HEK293 (cell line): ENCODE measurements at regions not wholly inside any gene's neighbourhood (a gene's known extent, or its start where the extent isn't known, plus 50 kb on each side); places are given as distances from the start of the nearest gene placed in this dataset.

ENCODE experiments used
- CTCF ChIA-PET: fragments of 350-600 bp; formaldehyde crosslinking; extraction: SDS; loops from one replicate; lab custom pipeline; 2021; ENCODE audit warnings: antibody characterized with exemption; lab: Yijun Ruan, JAX
- POLR2A ChIA-PET: fragments of 300-600 bp; formaldehyde crosslinking; extraction: SDS; loops from one replicate; lab custom pipeline; 2020; ENCODE audit warnings: antibody characterized with exemption, inconsistent platforms; lab: Yijun Ruan, JAX
- H3K27ac ChIP-seq: fragments of 200-500 bp; sonication (Bioruptor generic); 2 replicates; pipeline ENCODE4 v1.5.1; 2014; ENCODE audit warnings: low read depth, low read length, control low read depth, inconsistent platforms; ENCODE audit errors: extremely low read depth
- H3K36me3 ChIP-seq, 2 experiments: fragments of 200-500 bp in 1 of 2; sonication (Bioruptor generic) in 1 of 2; 1 replicate in 1 of 2; 2 replicates in 1 of 2; pipeline ENCODE4 v1.5.1; 2014 to 2017; ENCODE audit warnings: inconsistent platforms in 2 of 2, low read length in 2 of 2; ENCODE audit not compliant: control insufficient read depth in 2 of 2, insufficient read depth in 1 of 2
- H3K4me1 ChIP-seq: fragments of 200-500 bp; sonication (Bioruptor generic); 2 replicates; pipeline ENCODE4 v1.5.1; 2014; ENCODE audit warnings: mild to moderate bottlenecking, low read length, inconsistent platforms; ENCODE audit not compliant: control insufficient read depth, insufficient read depth
- H3K4me3 ChIP-seq: 2 replicates; pipeline ENCODE4 v1.5.1; 2011; ENCODE audit warnings: low read depth, mild to moderate bottlenecking, control low read depth, low read length, moderate library complexity
- H3K9me3 ChIP-seq: fragments of 200-500 bp; sonication (Bioruptor generic); 2 replicates; pipeline ENCODE4 v1.5.1; 2014; ENCODE audit warnings: low read depth, low read length, inconsistent platforms; ENCODE audit not compliant: control insufficient read depth, insufficient read depth
- RBAK ChIP-seq: fragments of 450-650 bp; formaldehyde crosslinking; IDR thresholded peaks from 2 replicates; pipeline ENCODE4 v1.5.1; 2016; ENCODE audit warnings: missing biosample characterization, missing genetic modification characterization
- ZFP3 ChIP-seq: fragments of 450-650 bp; formaldehyde crosslinking; IDR thresholded peaks from 2 replicates; pipeline ENCODE4 v1.5.1; 2016; ENCODE audit warnings: low read depth, missing biosample characterization, missing genetic modification characterization
- ZNF133 ChIP-seq: fragments of 450-650 bp; formaldehyde crosslinking; IDR thresholded peaks from 2 replicates; pipeline ENCODE4 v1.5.1; 2016; ENCODE audit warnings: missing biosample characterization, missing genetic modification characterization
- ZNF157 ChIP-seq: fragments of 450-650 bp; formaldehyde crosslinking; IDR thresholded peaks from 2 replicates; pipeline ENCODE4 v1.5.1; 2016; ENCODE audit warnings: missing biosample characterization, missing genetic modification characterization
- ZNF175 ChIP-seq: fragments of 450-650 bp; formaldehyde crosslinking; IDR thresholded peaks from 2 replicates; pipeline ENCODE4 v1.5.1; 2016; ENCODE audit warnings: missing biosample characterization, missing genetic modification characterization
- ZNF391 ChIP-seq: fragments of 450-650 bp; formaldehyde crosslinking; IDR thresholded peaks from 2 replicates; pipeline ENCODE4 v1.5.1; 2016; ENCODE audit warnings: low read depth, missing biosample characterization, missing genetic modification characterization, borderline replicate concordance
- ZNF426 ChIP-seq: fragments of 450-650 bp; formaldehyde crosslinking; IDR thresholded peaks from 2 replicates; pipeline ENCODE4 v1.5.1; 2017; ENCODE audit warnings: missing biosample characterization, missing genetic modification characterization, mild to moderate bottlenecking, inconsistent platforms, moderate library complexity
- ZNF514 ChIP-seq: fragments of 450-650 bp; formaldehyde crosslinking; IDR thresholded peaks from 2 replicates; pipeline ENCODE4 v1.5.1; 2016; ENCODE audit warnings: missing biosample characterization, missing genetic modification characterization
- ZNF530 ChIP-seq: fragments of 450-650 bp; formaldehyde crosslinking; IDR thresholded peaks from 2 replicates; pipeline ENCODE4 v1.5.1; 2016; ENCODE audit warnings: low read depth, missing biosample characterization, missing genetic modification characterization
- ZNF561 ChIP-seq: fragments of 450-650 bp; IDR thresholded peaks from 2 replicates; pipeline ENCODE4 v1.5.1; 2018; ENCODE audit warnings: missing biosample characterization, missing genetic modification characterization, borderline replicate concordance
- ZXDB ChIP-seq: fragments of 450-650 bp; formaldehyde crosslinking; IDR thresholded peaks from 2 replicates; pipeline ENCODE4 v1.5.1; 2016; ENCODE audit warnings: missing biosample characterization, missing genetic modification characterization
- TF ChIP-seq, protein P1 (sequence below): fragments of 450-650 bp; formaldehyde crosslinking; optimal IDR thresholded peaks from 2 replicates; pipeline ENCODE3; 2016; ENCODE audit warnings: missing biosample characterization, mild to moderate bottlenecking, missing genetic modification characterization

- TF ChIP-seq, protein P1, sequence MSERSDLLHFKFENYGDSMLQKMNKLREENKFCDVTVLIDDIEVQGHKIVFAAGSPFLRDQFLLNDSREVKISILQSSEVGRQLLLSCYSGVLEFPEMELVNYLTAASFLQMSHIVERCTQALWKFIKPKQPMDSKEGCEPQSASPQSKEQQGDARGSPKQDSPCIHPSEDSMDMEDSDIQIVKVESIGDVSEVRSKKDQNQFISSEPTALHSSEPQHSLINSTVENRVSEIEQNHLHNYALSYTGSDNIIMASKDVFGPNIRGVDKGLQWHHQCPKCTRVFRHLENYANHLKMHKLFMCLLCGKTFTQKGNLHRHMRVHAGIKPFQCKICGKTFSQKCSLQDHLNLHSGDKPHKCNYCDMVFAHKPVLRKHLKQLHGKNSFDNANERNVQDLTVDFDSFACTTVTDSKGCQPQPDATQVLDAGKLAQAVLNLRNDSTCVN = no peak
- TF ChIP-seq ZNF561 (tag by site-specific recombination) (no peak), ZFP3 (tag by site-specific recombination) (no peak), RBAK (tag by site-specific recombination) (no peak), ZNF426 (no peak), ZXDB (tag by site-specific recombination) (no peak), ZNF514 (tag by site-specific recombination) (no peak), ZNF391 (tag by site-specific recombination) (no peak), ZNF175 (no peak), ZNF530 (no peak), ZNF157 (no peak), ZNF133 (no peak)
- Histone ChIP-seq H3K27ac (no peak overlapping the region), H3K4me3 (no peak overlapping the region), H3K36me3 (no peaks in the 10 kb centered on the region), H3K9me3 (no peaks in the 10 kb centered on the region), H3K4me1 (no peaks in the 10 kb centered on the region)
- POLR2A ChIA-PET = no interaction called here
- CTCF ChIA-PET = interaction anchor here (1.9 kb wide), 1 partner anchor 59 kb away, joined by 8 read pairs; no protein-coding TSS in a partner anchor
Measured at GRCh38 chr10:91357497-91357896, 52.6 kb upstream of the HECTD2 start.
